ENCODE measurements at regions not wholly inside any gene's neighbourhood (a gene's known extent, or its start where the extent isn't known, plus 50 kb on each side); places are given as distances from the start of the nearest gene placed in this dataset.
"Not testable (repeated sequence)": the region's sequence is repeated elsewhere in the genome, so short reads cannot be mapped to it uniquely, and the experiment has no call there.

DNA sequence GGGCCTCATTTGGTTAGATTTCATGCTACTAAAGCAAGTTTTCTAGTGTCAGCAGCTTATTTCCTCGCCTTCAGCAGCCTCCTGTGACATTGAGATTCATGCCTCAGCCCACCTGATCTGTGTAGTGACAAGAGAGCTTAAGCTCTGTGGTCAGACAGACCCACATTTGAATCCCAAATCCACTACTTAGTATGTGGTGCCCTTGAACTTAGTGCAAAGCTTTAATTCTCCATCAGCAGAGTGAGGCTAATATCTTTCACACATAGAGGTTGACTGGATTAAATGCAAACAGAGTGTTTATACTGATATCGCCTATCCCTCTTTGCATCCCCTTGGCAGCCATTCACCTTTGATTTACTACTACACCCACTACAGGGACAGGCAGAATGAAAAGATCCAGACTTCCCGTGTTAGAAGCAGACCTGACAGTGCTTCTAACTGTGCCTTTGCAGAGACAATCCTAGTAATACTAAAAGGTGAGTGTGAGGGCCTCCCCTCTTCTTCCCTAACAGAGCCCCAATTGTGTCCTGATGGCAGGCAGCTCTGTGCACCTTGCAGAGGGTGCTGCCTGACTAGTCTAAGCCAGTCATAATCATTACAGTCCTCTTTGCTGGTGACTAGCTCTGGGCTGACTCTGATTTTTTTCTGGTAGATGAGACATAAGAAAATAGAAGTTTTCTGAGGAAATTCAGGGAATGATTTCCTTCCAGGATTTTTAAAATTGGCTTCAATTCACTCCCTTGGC, 264.0 kb downstream of the CTH start:
- DNase-seq = no peak

DNA sequence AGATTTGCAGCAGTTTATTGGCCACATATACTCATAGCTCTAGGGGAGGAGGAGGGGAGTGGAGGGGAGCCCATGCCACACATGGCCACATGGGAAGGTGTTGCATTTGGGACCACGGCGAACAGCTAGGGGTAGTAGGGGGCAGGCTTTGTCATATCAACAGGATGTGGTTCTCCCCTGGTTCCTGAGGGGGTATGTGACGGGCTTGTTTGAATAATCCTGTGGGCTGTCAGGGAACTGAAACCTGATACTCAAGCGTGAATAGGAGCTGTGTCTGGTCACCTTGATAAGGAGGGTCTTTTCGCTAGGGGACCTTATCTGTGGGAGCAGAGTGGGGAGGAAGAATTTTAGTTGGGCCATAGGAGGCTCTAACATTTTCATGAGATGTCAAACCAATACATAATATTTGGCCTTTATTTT, 264.7 kb downstream of the CTH start:
- DNase-seq = no peak

DNA sequence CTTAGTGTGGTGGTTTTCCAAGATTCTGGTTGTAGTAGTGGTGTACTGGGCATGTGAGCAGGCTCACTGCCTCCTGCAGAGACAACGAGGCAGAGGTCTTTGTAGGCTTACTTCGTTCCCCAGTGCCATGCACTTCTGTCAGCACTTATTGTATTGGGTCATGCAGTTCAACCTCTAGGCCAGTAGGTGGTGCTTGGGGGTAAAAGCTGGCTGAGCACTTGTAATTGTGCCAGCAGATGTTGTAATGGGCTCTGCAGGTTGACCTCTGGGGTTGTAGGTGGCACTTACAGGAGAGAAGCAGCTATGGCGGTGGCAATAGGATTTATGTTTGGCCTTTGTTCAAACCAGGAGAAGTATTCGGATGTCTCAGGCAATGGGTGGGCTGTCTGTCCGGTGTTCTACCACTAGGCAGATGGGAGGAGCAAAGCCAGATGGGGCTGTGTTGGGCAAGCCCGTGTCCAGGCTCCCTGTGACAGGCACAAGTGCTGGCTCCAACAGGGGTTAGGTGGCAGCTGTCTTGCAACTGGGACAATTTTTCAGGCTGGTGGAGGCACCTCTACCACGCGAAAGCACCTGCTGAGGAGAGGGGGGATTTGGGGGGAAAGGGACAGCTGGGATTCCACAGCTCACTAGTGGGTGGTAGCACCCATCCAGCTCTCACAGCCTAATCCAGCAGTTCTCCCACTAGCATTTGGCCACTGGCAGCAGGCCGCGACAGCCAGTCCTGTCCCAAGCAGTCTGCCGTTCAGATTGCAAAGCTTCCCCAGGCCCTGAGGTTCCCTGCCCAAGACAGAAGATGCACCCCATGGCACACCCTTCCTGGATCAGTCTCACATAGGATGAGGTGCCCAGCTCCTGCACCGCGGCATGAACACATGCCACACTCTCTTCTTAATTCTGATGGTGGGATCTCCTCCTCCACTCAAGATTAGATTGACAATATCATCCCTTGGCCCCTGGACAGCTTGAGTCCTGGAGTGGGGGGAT, 274.5 kb downstream of the CTH start:
- DNase-seq = peak; percentile 64

DNA sequence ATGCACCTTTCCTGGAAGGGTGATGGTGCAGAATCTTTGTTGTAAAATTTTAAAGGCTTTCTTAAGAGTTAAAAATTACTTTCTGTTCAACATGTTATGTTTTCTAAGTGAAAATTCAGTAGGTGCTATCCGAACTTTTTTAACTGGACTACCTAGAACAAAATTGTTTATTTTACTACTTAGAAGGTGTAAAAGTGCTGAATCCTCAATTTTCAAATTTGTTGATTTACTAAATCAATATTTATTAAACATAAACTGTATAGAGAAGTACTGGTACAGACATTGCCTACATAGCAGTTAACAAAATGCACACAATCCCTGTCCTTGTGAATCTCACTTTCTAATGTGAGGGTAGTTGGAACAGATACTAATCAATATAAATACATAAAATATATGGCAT, 277.5 kb downstream of the CTH start:
- DNase-seq = no peak

DNA sequence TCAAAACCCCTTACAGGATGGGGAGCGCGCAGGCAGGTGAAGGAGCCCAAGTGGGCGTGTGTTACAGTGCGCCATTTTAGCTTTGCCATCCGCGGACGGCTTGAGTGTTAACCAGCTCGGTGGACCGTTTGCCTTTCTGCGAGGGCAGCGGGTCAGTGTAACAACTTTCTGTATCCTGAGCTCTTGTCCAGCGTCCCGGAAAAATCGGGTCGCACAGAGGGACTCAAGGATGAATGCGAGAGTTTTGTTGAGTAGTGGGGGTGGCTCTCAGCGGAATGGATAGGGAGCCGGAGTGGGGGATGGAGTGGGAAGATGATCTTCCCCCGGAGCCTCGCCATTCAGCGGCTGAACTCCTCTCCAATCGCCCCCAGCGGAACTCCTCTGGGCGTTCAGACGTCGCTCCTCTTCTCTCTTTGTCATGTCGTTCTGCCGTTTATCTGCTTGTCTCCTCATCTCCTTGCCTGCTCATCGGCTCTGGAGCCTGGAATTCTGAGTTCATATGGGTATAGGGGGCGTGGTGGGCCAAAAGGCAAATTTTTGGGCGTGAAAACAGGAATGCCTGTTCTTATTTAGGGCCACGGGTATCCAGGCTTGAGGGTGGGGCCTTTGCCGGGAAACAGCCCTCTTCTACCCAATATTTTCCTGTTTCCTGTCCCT, 295.4 kb downstream of the CTH start:
- no peak for DNase-seq

DNA sequence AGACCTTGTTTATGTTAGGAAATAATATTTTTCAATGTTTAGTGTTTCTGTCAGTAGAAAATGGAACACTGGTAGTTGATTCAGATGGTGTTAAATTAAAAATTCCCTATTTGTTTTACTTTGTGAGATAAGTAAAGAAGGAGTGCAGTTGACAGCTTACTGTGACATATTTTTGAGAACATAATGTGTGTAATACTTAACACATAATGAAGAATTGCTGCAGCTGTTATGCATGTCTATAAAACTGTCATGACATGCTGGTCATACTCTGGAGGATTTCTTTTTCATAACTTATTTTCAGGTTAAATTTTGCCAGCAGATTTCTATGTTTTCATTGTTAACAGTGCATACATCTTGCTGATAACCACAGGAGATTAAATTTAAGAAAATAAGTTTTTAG, 296.1 kb downstream of the CTH start:
- DNase-seq = no peak

DNA sequence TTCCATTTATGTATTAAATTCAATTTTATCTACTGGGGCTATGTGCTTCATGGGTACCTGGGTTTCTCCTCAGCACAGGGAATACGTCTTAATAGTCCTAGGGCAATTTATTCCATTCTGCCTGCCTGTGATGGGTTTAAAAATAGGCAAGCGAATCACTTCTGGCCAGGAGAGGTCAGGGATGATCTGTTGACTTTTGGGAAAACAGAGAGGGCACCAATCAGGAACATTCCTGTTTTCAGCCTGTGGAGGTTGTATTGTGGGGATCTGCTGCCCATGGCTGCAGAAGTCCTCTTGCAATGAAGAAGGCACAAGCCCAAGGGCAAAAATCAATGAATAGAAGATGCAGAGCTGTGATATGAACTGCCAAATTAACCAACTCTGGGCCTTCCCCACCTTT, 303.1 kb downstream of the CTH start:
- DNase-seq = no peak

DNA sequence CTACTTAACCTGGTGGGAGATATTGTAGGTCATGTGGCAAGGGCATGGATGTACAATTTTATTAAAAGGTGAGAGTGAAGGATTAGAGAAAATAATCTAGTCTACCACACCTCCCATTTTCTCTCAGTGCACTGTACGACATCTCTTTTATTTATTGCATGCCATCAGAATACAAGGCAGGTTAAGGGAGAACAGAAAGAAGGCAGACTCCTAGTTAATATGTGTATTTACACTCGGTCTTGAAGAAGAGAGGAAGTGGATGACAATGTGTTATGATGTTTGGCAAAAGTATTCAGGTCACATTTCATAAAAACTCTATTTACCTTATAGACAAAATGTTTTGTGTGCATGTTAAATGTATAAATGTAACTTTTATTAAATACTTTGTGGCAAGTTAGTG, 306.1 kb downstream of the CTH start:
- DNase-seq = no peak

DNA sequence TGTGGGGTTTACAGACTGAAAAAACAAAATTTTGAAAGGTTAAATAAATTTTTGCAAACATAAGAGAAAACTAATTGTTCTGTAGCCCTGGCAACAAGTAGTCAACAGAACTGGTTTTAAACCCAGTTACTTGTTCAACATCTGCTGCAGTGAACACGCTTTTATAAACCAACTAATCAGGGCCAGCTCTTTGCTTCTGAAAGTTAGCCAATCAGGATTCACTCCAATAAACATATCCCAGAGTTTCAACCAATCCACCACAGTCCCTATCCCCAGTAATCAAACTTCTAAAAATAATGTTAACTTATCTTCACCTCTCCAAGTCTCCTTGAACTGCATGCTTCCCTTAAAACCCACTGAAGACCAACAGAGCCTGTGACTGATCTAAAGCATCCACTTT, 306.6 kb downstream of the CTH start:
- no peak for DNase-seq

DNA sequence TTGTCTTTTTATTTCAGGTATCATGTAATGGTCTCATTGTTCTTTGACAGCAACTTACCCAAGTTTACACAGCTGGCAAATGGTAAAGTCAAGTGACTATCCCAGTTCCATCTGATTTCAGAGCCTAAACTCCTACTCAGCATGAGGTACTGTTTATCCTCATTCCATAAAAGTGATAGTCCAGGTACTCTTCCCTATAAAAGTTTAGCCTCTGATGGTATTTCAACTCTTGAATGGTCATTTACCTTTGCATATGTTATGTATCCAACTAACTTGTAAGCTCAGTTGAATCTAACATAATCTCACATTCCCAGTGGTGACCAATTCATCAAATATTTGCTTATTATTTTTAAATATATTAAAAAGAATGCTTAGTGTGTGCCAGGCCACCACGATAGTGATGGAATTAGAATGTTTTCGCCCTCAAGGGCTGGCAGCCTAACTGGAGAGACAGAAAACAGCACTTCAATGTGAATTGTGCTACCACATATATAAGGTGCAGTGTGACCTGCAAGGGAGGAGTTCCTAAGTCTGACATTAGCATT, 307.1 kb downstream of the CTH start:
- DNase-seq = no peak

DNA sequence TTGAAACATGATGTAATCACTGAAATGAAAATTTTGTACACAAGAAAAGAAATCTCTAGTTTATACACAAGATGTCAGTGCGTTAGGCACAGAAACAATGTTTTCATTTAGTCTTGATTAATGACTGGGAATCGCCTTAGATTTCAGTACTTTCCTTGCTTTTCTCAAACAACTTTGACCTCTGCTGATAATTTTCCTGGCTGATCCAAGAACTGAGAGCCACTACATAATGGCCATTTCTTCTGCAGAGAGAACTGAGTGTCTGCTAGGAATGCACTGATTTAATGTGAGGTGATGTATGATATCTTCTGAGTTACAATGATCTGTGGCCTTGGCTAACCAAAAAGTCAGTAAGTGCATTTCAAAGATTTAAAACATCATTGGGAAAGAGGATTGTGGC, 308.1 kb downstream of the CTH start:
- no peak for DNase-seq

DNA sequence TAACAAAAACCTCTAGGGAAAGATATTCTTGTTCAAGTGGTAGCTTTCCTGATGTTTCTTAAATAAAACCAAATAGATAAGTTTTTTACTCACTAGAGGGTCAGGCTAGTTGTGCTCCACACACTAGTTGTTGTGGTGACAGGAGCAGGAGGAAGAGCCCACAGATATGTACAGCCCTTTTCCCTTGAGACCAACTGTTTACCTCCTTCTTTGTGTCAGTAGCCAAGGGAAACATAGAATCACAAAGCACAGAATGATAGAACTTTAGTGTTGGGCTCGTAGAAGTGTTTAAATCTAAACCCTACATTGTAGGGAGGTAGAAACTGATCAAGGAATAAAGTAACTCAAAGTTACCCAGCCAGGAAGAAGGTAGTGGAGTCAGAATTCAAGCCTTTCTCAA, 309.0 kb downstream of the CTH start:
- DNase-seq = no peak

DNA sequence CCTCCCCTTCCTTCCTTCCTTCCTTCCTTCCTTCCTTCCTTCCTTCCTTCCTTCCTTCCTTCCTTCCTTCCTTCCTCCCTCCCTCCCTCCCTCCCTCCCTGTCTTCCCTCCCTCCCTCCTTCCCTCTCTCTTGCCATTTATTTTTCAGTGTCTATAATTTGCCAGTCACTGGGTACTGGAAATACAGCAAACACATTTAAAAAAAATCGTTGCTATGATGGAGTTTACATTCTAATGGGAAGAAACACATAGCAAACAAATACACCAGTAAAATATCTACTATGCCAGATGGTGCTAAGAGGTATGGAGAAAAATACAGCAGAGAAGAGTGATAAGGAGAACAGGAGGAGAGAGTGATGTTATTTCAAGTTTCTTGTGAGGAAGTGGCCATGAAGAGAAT, 309.5 kb downstream of the CTH start:
- no peak for DNase-seq

DNA sequence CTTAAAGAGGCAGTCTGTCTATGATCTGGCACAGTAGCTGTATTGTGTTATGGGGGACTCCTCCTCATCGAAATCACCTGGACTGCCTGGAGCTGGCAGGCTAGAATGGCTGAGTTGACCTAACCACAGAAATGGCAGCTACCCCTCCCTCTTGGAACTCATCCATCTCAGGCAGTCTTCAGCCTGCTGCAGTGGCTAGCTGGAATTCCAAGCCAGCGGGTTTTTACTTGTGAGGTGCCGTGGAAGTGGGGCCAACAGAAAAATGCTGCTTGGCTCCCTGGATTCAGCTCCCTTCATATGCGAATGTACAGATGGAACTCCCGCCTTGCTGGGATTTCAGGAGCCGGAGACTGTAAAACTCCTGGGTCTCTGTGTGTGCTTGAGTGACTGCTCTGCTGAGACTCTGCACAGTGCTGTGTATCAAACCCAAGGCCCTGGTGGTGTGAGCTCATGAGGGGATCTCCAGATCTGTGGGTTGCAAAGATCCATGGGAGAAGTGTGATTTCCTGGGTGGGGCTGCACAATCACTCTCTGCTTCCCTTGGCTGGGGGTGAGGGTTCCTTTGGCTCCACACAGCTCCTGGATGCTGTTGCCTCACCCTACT, 316.9 kb downstream of the CTH start:
- peak; percentile 22 for DNase-seq

DNA sequence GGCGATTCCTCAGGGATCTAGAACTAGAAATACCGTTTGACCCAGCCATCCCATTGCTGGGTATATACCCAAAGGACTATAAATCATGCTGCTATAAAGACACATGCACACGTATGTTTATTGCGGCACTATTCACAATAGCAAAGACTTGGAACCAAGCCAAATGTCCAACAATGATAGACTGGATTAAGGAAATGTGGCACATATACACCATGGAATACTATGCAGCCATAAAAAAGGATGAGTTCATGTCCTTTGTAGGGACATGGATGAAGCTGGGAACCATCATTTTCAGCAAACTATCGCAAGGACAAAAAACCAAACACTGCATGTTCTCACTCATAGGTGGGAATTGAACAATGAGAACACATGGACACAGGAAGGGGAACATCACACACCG, 311.1 kb downstream of the PTGER3 start:
- not testable (repeated sequence) for DNase-seq

DNA sequence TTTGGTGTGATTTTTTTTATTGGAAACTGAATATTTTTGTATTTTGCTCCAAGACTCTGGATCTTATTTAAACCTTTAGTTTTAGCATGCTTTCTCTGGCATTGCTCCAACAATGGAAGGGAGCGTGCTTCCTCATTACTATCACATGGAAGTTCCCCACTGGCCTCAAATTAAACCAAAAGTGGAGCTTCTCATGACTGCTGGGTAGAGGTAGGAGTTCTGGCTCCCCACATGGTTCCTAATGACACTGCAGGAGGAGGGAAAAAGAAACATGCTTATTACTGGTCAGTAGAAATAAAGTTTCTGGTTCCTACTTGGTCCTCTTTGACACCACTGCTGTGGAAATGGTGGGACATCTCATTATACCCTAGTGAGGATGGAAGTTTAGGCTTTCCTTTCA, 310.5 kb downstream of the PTGER3 start:
- DNase-seq = no peak

DNA sequence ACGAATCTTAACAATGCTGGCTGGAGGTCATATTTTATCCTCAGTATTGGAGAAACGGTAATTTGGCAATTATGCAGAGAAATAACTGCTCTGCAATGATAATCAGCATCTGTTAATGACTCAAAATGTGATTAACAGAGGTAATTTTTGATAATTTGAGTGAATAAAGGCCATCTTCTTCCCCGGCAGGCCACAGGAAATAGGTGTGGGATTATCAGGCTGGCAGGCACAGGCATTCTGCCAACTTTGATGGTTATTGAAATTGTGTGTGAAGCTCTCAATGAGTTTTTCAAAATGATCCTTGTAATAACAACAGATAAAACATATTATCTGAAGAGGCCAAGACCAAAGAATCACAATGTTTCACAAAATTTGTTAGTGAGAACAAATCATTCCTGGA, 309.0 kb downstream of the PTGER3 start:
- peak; percentile 81 for DNase-seq

DNA sequence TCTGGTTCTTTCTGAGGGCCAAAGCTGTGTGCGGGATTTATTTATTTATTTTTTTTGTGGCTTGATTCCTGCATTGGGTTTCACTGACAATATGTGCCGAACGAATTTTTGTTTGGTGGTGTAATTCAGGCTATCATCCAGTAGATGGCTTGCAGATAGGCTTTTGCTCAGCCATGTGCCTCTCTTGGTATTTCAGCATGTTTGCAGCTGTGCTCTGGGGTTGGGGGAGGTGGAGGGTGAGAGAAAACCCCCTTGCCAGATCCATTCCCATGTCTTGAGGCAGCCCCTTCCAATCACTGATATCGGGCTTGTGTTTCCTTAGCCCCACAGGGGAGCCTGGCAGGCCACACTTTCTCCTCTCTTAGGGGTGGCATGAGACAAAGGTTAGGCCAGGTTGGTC, 302.4 kb downstream of the PTGER3 start:
- no peak for DNase-seq

DNA sequence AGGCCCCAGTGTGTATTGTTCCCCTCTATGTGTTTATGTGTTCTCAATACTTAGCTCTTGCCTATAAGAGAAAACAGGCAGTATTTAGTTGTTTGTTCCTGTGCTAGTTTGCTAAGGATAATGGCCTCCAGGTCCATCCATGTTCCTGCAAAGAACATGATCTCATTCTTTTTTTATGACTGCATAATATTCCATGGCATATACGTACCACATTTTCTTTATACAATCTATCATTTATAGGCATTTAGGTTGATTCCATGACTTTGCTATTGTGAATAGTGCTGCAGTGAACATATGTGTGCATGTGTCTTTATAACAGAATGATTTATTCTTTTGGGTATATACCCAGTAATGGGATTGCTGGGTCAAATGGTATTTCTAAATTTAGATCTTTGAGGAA, 301.6 kb downstream of the PTGER3 start:
- DNase-seq = not testable (repeated sequence)

DNA sequence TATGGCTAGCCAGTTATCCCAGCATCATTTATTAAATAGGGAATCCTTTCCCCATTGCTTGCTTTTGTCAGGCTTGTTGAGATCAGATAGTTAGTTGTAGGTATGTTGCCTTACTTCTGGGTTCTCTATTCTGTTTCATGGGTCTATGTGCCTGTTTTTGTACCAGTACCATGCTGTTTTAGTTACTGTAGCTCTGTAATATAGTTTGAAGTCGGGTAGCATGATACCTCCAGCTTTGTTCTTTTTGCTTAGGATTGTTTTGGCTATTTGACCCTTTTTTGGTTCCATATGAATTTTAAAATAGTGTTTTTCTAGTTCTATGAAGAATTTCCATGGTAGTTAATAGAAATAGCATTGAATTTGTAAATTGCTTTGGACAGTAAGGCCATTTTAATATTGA, 300.5 kb downstream of the PTGER3 start:
- not testable (repeated sequence) for DNase-seq

DNA sequence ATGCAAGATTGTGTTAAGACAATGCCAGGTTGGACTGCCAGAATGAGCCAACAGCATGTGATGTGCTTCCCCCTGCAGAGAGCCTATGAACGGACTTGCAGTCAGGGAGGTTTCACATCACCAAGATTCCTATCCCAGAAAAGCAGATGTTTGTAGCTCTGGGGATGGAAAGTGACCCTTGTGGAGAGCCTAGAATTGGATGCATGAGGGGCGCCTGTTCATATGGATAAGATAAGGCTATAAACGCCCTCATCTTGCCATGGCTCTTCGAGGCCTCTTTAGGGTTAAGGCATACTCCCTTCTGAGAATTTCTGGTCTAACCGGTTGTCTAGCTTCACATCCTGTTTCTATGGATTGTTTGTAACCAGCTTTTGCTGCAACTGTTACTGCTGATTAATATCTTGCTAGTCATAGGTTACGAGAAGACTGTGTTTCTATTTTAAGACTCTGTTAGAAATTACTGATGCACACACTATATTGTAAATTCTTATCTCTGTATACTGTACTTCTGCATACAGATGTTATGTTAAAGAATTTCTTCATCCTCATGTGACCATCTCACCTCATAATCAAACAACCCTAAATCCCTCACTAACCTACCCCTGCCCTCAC, 295.8 kb downstream of the PTGER3 start:
- not testable (repeated sequence) for DNase-seq

DNA sequence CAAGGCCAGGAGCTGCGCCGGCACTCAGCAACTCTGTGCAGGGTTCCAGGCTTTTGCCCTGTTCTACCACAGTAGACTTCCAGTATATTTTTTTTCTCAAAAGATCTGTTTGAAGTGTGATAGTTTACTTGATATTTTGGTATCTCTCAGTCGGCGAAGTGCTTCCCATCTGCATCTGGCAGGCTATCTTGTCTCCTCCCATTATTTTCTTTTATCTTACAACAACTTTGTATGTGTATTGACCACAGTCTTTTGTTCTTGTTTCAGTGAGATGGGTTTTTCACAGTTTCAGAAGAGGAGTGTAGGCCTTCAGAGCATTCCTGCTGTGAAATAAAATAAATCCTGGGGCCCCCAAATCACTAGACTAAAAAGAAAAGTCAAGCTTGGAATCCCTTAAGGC, 292.9 kb downstream of the PTGER3 start:
- DNase-seq = no peak
